Brain microvascular endothelial cell (primary cell): ENCODE measurements at regions not wholly inside any gene's neighbourhood (a gene's known extent, or its start where the extent isn't known, plus 50 kb on each side); places are given as distances from the start of the nearest gene placed in this dataset.
A peak's percentile ranks its signal among the peaks of the same experiment; 100 is the strongest.
"Not testable (repeated sequence)": the region's sequence is repeated elsewhere in the genome, so short reads cannot be mapped to it uniquely, and the experiment has no call there.

ENCODE experiments used
- DNase-seq: peaks from one replicate; pipeline ENCODE4 v3.0.0-alpha.2; 2020
- H3K27ac ChIP-seq: fragments of 250-450 bp; sonication (Bioruptor Pico); 2 replicates; pipeline ENCODE4 v1.5.1; 2020; ENCODE audit warnings: mild to moderate bottlenecking, moderate library complexity
- H3K27me3 ChIP-seq: fragments of 250-450 bp; sonication (Bioruptor Pico); replicated peaks from 2 replicates; pipeline ENCODE4 v1.5.1; 2020; ENCODE audit warnings: mild to moderate bottlenecking
- H3K36me3 ChIP-seq: fragments of 250-450 bp; sonication (Bioruptor Pico); replicated peaks from 2 replicates; pipeline ENCODE4 v1.5.1; 2020; ENCODE audit warnings: mild to moderate bottlenecking
- H3K4me3 ChIP-seq: 2 replicates; pipeline ENCODE4 v1.5.1; 2011; ENCODE audit warnings: low read depth, mild to moderate bottlenecking, control low read depth, low read length, moderate library complexity
- CTCF ChIP-seq: IDR thresholded peaks from 2 replicates; pipeline ENCODE4 v1.5.1; 2011; ENCODE audit warnings: low read depth, mild to moderate bottlenecking, moderate library complexity, low read length, control low read depth, inconsistent platforms; ENCODE audit errors: missing control alignments
- in situ Hi-C: cut with HindIII; loops from 2 replicates; pipeline ENCODE4 v1.10.0; 2017; ENCODE audit warnings: low sequenced_read_pairs, low pct_ligation_motif_present

- no peak overlapping the region for H3K27ac ChIP-seq
- no peak overlapping the region for H3K4me3 ChIP-seq
- no peaks in the 10 kb centered on the region for H3K27me3 ChIP-seq
- no peak for TF ChIP-seq CTCF
- H3K36me3 ChIP-seq = no peaks in the 10 kb centered on the region
- in situ Hi-C loops = no loop called here
- no peak for DNase-seq
Observed at GRCh38 chr9:101849102-101849707, 110.8 kb upstream of the GRIN3A start.

- no peak for TF ChIP-seq CTCF
- Histone ChIP-seq H3K36me3 (no peaks in the 10 kb centered on the region), H3K4me3 (no peak overlapping the region), H3K27me3 (no peaks in the 10 kb centered on the region), H3K27ac (no peak overlapping the region)
- in situ Hi-C loops = no loop called here
- peak; percentile 21 for DNase-seq
Observed at GRCh38 chr9:101848485-101848919, 110.1 kb upstream of the GRIN3A start.

GRCh38 chr9:101846161-101846560 lies 107.7 kb upstream of the GRIN3A start:
- Histone ChIP-seq H3K36me3 (no peaks in the 10 kb centered on the region), H3K4me3 (no peak overlapping the region), H3K27ac (no peak overlapping the region), H3K27me3 (no peaks in the 10 kb centered on the region)
- no peak for TF ChIP-seq CTCF
- in situ Hi-C loops = no loop called here
- DNase-seq = no peak

GRCh38 chr9:101840694-101841188 lies 102.3 kb upstream of the GRIN3A start:
- no peak overlapping the region for H3K27ac ChIP-seq
- no peaks in the 10 kb centered on the region for H3K36me3 ChIP-seq
- no peak for TF ChIP-seq CTCF
- DNase-seq = no peak
- in situ Hi-C loops = no loop called here
- no peak overlapping the region for H3K4me3 ChIP-seq
- H3K27me3 ChIP-seq = no peaks in the 10 kb centered on the region

GRCh38 chr9:101838988-101839387 lies 100.5 kb upstream of the GRIN3A start:
- H3K27ac ChIP-seq, DNase-seq, H3K4me3 ChIP-seq, in situ Hi-C loops, H3K36me3 ChIP-seq, H3K27me3 ChIP-seq: not testable (repeated sequence)

GRCh38 chr9:101836021-101836420 lies 97.6 kb upstream of the GRIN3A start:
- no peak overlapping the region for H3K27ac ChIP-seq
- H3K4me3 ChIP-seq = no peak overlapping the region
- DNase-seq = no peak
- no peaks in the 10 kb centered on the region for H3K36me3 ChIP-seq
- in situ Hi-C loops = no loop called here
- no peaks in the 10 kb centered on the region for H3K27me3 ChIP-seq
- no peak for TF ChIP-seq CTCF
